Skeletal muscle tissue (tissue), 3 donors: ENCODE measurements at regions not wholly inside any gene's neighbourhood (a gene's known extent, or its start where the extent isn't known, plus 50 kb on each side); places are given as distances from the start of the nearest gene placed in this dataset.
"Not testable (repeated sequence)": the region's sequence is repeated elsewhere in the genome, so short reads cannot be mapped to it uniquely, and the experiment has no call there.

Source experiments
- H3K27ac ChIP-seq: one replicate; pipeline ENCODE4 v1.7.0; 2013; ENCODE audit warnings: mild to moderate bottlenecking, low read depth, low read length, inconsistent platforms
- H3K27me3 ChIP-seq, 3 donors: one replicate each; pipeline ENCODE4 v1.7.0; 2013; ENCODE audit warnings: low read length in 3 of 3; ENCODE audit not compliant: control insufficient read depth in 3 of 3, insufficient read depth in 3 of 3
- H3K36me3 ChIP-seq, 3 donors: one replicate each; pipeline ENCODE4 v1.7.0; 2013; ENCODE audit warnings: low read length in 3 of 3; ENCODE audit not compliant: control insufficient read depth in 3 of 3, insufficient read depth in 3 of 3
- H3K4me1 ChIP-seq, 3 donors: one replicate each; pipeline ENCODE4 v1.7.0; 2013; ENCODE audit warnings: low read length in 3 of 3, mild to moderate bottlenecking in 3 of 3; ENCODE audit not compliant: control insufficient read depth in 3 of 3, insufficient read depth in 3 of 3
- H3K4me3 ChIP-seq, 3 donors: one replicate each; pipeline ENCODE4 v1.7.0; 2013; ENCODE audit warnings: low read length in 3 of 3
- H3K9ac ChIP-seq, 3 donors: one replicate each; pipeline ENCODE4 v1.7.0; 2013; ENCODE audit warnings: low read length in 3 of 3, mild to moderate bottlenecking in 3 of 3, moderate library complexity in 2 of 3, low read depth in 1 of 3
- H3K9me3 ChIP-seq, 3 donors: one replicate each; pipeline ENCODE4 v1.7.0; 2013; ENCODE audit warnings: low read length in 3 of 3; ENCODE audit not compliant: control insufficient read depth in 3 of 3
- donor health status: Osteomylitis.

DNA sequence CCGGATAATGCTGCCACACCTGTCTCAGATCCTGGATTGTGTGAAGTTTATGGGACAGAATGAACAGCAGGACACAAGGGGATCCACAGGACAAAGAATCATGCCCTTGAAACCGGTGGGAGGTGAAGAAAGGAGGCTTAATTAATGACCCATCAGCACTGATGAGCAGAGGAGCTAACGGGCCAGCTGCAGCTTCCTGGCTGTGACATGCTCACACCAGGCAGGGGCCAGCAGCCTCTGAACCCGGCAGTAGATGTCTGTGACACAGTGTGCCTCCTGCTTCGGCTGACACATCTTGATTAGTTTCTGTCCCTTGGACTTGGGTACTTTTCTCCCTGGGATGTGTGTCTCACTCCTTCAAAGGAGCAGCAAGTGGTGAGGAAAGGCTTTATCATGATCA, 328.8 kb upstream of the BRINP1 start:
- no peak overlapping the region for H3K4me3 ChIP-seq
- no peaks in the 10 kb centered on the region for H3K36me3 ChIP-seq
- H3K9ac ChIP-seq: no peak overlapping the region
- peaks cover 0 to 3% (median 0%) of the 10 kb centered on the region in 3 donors for H3K27me3 ChIP-seq
- H3K4me1 ChIP-seq: no peaks in the 10 kb centered on the region
- H3K9me3 ChIP-seq: no peaks in the 10 kb centered on the region
- no peak overlapping the region for H3K27ac ChIP-seq

DNA sequence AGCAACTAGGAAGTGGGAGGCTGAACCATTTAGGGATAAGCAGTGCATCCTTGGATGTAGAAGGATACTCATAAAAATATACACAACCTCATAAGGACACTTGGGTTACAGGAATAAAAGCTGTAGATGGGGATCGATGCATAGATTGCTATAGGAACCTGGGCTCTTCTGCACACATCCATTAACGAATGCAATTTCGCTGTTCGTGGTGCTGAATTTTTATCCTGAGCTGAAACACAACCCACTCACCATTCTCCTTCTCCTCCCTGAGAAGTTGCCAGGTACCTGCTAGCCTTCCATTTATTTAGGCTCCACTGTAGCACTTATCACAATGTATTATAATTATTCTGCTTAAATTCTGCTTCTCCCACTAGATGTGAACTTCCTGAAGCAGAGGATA, 320.6 kb upstream of the BRINP1 start:
- Histone ChIP-seq H3K4me1 (no peaks in the 10 kb centered on the region), H3K27me3 (no peaks in the 10 kb centered on the region), H3K36me3 (no peaks in the 10 kb centered on the region), H3K9me3 (no peaks in the 10 kb centered on the region), H3K9ac (no peak overlapping the region), H3K4me3 (no peak overlapping the region), H3K27ac (no peak overlapping the region)

DNA sequence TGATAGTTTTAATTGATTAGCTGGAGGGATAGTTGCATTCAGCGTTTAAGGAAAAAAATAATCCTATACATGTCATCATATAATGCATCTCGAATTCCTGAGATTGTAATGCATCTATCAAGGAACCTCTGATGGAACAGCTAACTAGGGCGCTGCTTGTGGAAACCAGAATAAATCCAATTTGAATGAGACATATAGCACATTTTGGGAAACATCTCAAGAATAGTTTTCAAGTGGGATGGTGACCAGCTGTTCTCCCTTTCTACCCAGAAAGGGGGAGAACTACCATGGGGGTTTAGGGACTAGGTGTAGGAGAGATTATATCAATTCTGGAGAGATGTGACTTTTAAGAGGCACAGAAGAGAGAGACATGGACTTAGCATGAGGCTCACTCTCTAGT, 319.3 kb upstream of the BRINP1 start:
- Histone ChIP-seq H3K27me3 (no peaks in the 10 kb centered on the region), H3K4me3 (no peak overlapping the region)

DNA sequence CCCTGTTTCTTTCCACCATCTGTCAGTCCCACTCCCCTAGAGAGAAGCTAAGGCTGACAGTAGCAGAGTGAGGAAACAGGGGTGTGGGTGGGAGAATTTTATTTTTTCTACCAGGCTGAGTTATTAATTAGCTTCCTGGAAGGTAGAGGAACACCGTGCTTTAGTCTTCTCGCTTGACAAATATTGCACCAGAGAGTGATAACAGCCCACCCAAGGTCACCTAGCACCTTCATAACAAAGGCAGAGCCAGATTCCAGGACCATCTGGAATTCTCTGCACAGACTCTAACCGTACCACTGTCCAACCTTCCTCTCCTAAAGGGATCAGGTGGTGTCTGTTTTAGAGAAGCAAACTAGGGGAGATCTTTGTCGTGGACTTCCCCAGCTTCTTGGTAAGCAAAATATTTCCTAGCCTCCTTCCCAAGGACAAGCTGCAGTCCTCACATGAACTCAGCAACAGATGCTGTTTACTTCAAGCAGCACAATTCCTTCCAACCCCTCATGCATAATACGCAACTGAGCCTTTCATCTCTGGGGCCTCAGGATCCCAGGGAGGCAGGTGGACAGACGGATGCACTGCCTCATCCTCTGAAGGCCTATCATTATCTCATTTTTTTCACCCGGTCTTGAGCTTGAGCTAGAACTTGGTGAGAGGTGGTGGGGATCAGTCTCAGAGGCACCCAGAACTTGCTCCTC, 308.7 kb upstream of the BRINP1 start:
- H3K4me1 ChIP-seq: no peaks in the 10 kb centered on the region
- no peak overlapping the region for H3K4me3 ChIP-seq
- no peak overlapping the region for H3K27ac ChIP-seq

More for the DNA sequence above, 319.3 kb upstream of the BRINP1 start:
- Histone ChIP-seq H3K36me3 (no peaks in the 10 kb centered on the region), H3K9me3 (no peaks in the 10 kb centered on the region), H3K27ac (no peak overlapping the region), H3K9ac (no peak overlapping the region), H3K4me1 (no peaks in the 10 kb centered on the region)

DNA sequence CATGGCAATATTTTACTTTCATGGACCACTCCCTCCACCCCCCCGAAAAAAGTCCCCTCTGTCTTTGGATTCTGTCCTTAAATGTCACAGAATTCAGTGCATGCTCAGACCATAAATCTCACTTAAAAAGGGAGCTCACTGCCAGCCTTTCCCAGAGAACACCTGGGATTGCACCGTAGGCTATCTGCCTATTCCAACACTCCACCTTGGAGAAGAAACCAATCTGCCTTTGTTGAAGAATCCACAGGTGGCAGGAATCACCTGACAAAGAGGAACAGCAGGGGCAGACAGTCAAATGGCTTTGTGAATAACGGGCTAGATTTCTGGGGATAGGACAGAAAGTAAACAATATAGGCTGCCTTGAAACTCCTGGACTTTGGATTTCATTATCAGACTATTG, 306.7 kb upstream of the BRINP1 start:
- no peaks in the 10 kb centered on the region for H3K36me3 ChIP-seq
- no peak overlapping the region for H3K9ac ChIP-seq
- peaks cover 0 to 2% (median 0%) of the 10 kb centered on the region in 3 donors for H3K9me3 ChIP-seq
- no peaks in the 10 kb centered on the region for H3K4me1 ChIP-seq
- peaks cover 0 to 2% (median 0%) of the 10 kb centered on the region in 3 donors for H3K27me3 ChIP-seq
- no peak overlapping the region for H3K27ac ChIP-seq
- no peak overlapping the region for H3K4me3 ChIP-seq

More for the DNA sequence above, 308.7 kb upstream of the BRINP1 start:
- no peak overlapping the region for H3K9ac ChIP-seq
- H3K27me3 ChIP-seq: peaks cover 0 to 2% (median 0%) of the 10 kb centered on the region in 3 donors
- H3K9me3 ChIP-seq: peaks cover 0 to 2% (median 0%) of the 10 kb centered on the region in 3 donors
- no peaks in the 10 kb centered on the region for H3K36me3 ChIP-seq

DNA sequence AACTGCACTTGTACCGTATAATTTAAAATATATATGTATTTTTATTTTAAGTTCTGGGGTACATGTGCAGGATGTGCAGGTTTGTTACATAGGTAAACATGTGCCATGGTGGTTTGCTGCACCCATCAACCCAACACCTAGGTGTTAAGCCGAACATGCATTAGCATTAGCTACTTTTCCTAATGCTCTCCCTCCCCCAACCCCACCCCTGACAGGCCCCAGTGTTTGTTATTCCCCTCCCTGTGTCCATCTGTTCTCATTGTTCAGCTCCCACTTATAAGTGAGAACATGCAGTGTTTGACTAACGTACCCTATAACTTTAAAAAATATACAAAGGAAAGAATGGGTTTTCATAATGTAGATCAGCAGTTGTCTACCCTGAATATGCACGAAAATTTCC, 303.5 kb upstream of the BRINP1 start:
- not testable (repeated sequence) for H3K4me3 ChIP-seq, H3K9ac ChIP-seq, H3K36me3 ChIP-seq, H3K4me1 ChIP-seq, H3K27ac ChIP-seq, H3K27me3 ChIP-seq, H3K9me3 ChIP-seq

DNA sequence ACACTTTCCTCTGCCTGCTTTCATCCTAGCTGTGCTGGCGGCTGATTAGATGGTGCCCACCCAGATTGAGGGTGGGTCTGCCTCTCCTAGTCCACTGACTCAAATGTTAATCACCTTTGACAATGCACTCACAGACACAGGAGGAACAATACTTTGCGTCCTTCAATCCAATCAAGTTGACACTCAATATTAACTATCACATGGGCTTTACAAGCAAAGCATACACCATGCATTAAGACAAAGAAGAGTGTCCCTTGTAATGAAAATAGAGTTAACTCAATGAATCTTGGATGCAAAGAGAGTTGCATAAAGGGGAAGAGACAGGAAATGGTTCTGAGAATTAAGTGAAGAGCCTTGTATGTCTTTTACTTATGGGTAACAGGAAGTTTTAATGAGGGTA, 298.7 kb upstream of the BRINP1 start:
- no peaks in the 10 kb centered on the region for H3K36me3 ChIP-seq
- H3K9me3 ChIP-seq: no peaks in the 10 kb centered on the region
- H3K9ac ChIP-seq: no peak overlapping the region
- H3K4me1 ChIP-seq: no peaks in the 10 kb centered on the region
- no peaks in the 10 kb centered on the region for H3K27me3 ChIP-seq
- no peak overlapping the region for H3K27ac ChIP-seq
- H3K4me3 ChIP-seq: no peak overlapping the region

DNA sequence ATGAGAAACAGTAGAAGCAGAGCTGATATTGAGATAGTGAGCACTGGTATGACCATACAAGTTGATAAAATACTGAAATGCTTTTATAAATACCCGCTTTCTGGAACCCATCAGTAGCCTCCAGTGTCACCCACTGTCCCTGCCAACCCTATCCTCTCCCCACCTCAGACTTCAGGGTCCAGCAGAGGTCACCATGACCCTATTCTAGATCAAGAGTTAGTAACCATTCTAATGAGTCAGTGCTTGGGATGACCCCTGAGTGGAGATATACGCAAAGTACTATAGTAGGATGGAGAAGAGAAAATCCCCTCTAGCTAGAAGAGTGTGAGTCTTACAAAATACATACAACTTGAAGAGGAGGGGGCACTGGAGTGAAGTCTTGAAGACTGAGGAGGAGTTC, 297.9 kb upstream of the BRINP1 start:
- no peak overlapping the region for H3K27ac ChIP-seq
- no peak overlapping the region for H3K4me3 ChIP-seq
- H3K4me1 ChIP-seq: no peaks in the 10 kb centered on the region
- H3K9ac ChIP-seq: no peak overlapping the region
- no peaks in the 10 kb centered on the region for H3K9me3 ChIP-seq
- H3K27me3 ChIP-seq: no peaks in the 10 kb centered on the region
- no peaks in the 10 kb centered on the region for H3K36me3 ChIP-seq

DNA sequence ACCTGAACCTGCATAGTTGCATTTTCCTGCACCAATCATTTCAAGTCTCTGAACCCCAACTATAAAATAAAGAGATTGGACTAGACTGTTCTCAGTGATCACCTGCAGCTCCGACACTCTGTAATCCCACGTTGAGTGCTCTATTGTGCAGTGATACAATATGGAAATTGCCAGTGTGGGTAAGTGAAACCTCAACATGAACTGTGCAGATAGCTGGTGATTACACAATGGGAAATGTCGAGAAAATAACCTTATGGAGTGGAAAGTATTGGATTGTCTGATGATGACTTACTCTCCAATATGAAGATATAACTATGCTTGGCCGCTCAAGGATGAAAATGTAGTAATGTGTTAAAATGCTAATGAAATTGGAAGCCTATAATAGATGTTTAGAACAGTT, 293.1 kb upstream of the BRINP1 start:
- H3K4me1 ChIP-seq: no peaks in the 10 kb centered on the region
- no peaks in the 10 kb centered on the region for H3K36me3 ChIP-seq
- no peaks in the 10 kb centered on the region for H3K9me3 ChIP-seq
- H3K27ac ChIP-seq: no peak overlapping the region
- H3K4me3 ChIP-seq: no peak overlapping the region
- no peaks in the 10 kb centered on the region for H3K27me3 ChIP-seq
- H3K9ac ChIP-seq: no peak overlapping the region

DNA sequence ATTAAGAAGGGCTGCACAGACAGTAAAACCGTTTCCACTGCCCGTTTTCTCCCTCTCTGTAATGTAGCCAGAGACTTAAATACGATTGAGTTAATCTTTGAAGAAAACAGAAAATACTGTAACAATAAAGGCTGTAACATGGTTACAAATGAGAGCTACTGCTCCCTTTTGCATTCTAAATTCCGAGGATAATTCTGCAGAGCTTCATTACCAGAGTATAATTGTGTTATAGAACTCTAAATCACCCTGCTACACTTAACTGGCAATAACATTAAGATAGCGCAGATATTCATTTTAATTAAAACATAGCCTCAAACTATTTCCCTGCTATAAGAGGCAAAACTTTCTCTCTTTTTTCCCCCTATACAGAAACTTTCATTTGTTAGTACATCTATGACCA, 283.7 kb upstream of the BRINP1 start:
- H3K4me1 ChIP-seq: no peaks in the 10 kb centered on the region
- peaks cover 0 to 2% (median 0%) of the 10 kb centered on the region in 3 donors for H3K27me3 ChIP-seq
- H3K9me3 ChIP-seq: no peaks in the 10 kb centered on the region
- H3K9ac ChIP-seq: no peak overlapping the region
- H3K36me3 ChIP-seq: no peaks in the 10 kb centered on the region
- H3K4me3 ChIP-seq: no peak overlapping the region
- H3K27ac ChIP-seq: no peak overlapping the region
